ENCODE measurements at regions not wholly inside any gene's neighbourhood (a gene's known extent, or its start where the extent isn't known, plus 50 kb on each side); places are given as distances from the start of the nearest gene placed in this dataset.

GRCh38 chr5:58069846-58070245 lies 390.0 kb downstream of the PLK2 start:
- DNase-seq (ENCODE audit: low spot score): no peak

DNA sequence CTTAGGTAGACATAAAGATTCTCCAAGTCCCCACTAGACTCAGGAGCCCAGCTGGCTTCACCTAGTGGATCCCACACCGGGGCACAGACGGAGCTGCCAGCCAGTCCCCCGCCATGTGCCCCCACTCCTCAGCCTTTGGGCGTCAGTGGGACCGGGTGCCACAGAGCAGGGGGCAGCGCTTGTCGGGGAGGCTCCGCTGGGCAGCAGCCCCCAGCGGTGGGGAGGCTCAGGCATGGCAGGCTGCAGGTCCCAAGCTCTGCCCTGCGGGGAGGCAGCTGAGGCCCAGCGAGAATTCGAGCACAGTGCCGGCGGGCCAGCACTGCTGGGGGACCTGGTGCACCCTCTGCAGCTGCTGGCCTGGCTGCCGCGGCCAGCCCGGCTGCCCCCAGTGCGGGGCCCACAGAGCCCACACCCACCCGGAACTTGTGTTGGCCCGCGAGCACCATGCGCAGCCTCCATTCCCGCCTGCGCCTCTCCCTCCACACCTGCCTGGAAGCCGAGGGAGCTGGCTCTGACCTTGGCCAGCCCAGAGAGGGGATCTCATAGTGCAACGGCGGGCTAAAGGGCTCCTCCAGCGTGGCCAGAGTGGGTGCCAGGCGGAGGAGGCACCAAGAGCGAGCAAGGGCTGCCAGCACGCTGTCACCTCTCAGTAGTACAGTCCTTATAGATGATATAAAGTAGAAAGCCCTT lies 390.7 kb downstream of the PLK2 start:
- DNase-seq (ENCODE audit: low spot score): no peak

DNA sequence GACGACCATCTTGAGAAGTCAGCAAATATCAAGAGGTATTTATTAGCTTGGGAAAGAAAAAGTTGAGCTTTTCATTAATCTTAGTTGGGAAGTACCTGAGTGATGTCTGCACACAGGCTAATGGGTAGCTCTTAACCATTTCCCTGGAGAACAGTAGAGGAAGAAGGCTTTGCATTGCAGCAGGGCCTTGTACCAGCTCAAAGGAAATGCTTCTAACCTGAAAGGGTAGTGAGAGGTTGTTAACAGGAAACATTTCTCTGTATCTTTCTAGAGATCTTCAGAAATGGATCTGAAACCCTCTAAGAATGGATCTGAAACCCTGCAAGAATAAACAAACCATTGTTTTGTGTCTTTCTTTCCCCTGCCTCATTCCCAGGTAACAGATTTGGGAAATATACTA lies 393.3 kb downstream of the PLK2 start:
- DNase-seq (ENCODE audit: low spot score): no peak

DNA sequence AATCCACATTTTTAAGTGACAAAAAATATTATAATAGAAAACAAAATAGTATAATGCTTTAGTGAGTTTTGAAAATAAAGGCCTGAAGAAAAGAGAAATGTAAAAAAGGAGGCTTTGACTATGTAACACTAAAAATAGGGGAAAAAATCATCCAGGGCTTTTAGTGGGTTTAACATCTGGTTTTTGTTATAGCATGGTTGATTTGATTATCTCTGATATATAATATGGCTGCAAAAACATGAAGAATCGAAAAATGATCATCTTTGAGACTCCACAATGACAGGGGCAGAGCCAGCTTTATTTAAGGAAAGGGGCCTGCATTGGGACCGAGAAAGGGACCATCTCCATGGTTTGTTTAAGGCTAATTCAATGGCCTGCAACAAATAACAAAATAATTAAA lies 393.8 kb downstream of the PLK2 start:
- no peak for DNase-seq (ENCODE audit: low spot score)

DNA sequence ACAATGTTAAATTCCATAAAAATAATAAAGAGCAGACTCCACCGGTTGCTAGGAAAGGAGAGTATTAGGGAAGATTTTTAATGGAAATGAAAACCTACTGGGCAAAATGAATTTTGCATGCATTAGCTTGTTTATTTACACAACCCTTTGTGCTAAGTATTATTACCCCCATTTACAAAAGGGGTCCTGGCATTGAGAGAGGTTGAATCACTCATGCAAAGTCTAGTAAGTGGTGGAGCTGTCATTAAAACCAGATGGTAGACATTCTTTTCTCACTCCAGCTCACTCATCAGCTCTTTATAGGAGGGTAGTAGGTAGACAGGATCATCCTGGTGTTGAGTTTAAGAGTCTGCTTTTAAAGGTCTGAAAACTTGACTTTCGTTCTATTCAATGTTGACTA lies 395.1 kb downstream of the PLK2 start:
- no peak for DNase-seq (ENCODE audit: low spot score)

- DNase-seq (ENCODE audit: low spot score): no peak
Measured at GRCh38 chr5:58060996-58061395, 398.9 kb downstream of the PLK2 start.

DNA sequence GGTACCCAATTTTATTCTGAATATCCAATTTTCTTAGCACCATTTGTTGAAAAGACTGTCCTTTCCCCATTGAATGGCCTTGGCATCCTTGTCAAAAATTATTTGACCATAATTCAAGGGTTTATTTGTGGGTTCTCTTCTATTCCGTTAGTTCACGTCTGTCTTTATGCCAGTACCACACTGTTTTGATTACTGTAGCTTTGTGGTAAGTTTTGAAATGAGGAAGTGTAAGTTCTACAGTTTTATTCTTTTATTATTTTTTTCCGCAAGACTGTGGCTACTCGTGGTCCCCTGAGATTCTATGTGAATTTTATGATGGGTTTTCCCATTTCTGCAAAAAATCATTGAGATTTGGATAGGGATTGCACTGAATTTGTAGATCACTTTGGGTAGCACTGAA lies 402.6 kb downstream of the PLK2 start:
- DNase-seq (ENCODE audit: low spot score): no peak

GRCh38 chr5:58056546-58056945 lies 403.3 kb downstream of the PLK2 start:
- no peak for DNase-seq (ENCODE audit: low spot score)

DNA sequence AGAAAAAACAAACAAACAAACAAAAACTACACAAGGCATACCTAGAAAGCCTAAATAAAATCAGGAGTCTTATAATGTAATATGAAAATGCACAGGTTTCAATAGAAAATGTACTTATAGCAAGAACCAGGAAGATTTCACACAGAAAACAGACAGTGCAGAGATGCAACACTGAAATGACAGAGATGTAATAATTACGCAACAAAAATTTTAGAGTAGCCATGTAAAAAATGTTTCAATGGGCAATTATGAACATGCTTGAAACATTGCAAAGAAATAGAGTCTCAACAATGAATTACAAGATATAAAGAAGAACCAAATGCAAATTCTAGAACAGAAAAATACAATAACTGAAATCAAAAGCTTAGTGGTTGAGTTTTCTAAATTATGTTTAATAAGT lies 405.9 kb downstream of the PLK2 start:
- no peak for DNase-seq (ENCODE audit: low spot score)

DNA sequence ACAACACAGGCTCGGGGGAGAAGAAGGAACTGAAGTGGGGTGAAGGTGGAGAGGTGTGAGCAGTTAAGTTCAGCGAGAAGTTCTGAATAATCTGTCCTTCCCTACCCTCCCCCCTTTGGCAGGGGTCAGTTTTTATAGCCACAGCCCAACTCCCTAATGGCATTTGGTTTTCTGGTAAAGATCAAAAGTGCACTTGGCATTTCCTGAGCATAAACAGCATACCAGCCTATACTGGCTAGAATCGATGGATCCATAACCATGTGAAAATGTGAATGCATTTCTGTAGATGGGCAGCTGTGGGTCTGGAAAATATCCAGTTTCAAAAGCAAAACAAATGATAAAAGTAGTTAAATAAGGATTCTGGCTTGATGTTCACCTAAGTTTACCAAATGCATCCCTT lies 410.9 kb downstream of the PLK2 start:
- no peak for DNase-seq (ENCODE audit: low spot score)

DNA sequence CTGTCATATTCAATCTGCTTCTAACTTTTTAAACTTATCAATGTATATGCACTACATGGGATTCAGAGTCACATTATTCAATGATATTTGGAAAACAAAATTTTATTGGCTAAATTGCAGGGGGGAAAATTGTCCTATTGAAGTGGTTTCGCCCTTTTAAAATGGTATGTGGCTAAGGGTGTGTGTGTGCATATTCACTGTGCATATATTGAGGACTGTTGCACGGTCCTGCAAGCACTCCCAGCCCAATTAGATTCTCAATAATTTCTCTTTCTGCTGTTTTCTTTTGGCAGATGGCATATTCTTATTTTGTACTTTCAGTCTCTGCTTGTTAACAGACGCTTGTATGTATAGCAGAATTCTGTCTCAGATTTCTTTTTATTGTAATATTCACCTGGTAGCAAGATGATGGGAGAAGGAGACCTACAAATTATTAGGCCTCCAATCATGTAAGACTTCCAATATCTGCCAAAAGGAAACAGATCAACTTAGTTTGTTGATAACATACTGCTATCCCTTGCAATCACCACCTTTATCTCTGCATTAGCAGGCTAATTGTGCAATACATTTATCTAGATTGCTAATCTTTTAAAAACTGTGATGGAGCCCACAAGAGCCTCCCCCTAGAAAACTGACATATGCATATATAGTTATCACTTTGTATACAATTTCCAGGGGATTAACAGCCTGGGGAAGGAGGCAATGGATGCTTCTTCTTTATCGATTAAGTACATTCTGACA lies 411.5 kb downstream of the PLK2 start:
- no peak for DNase-seq (ENCODE audit: low spot score)

- no peak for DNase-seq (ENCODE audit: low spot score)
Measured at GRCh38 chr5:58046371-58046770, 413.5 kb downstream of the PLK2 start.

DNA sequence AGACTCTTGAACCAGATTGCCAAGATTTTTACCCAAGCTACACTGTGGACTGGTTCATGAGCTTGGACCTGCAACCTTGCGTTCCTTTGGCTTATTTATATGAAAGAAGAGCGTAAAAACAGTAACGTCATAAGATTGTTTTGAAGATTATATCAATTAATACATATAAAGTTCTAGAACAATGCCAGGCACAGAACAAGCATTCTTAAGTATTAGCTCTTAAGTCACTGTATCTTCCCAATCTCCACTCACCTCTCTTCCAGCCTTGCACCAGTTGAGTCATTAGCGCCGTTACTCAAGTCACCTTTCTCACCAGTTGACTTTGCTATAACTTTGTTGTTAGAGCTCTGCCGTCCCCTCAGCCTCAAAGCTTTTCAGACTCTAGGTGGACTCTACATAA lies 415.7 kb downstream of the PLK2 start:
- no peak for DNase-seq (ENCODE audit: low spot score)

- no peak for DNase-seq (ENCODE audit: low spot score)
Measured at GRCh38 chr5:58043032-58043945, 416.6 kb downstream of the PLK2 start.

DNA sequence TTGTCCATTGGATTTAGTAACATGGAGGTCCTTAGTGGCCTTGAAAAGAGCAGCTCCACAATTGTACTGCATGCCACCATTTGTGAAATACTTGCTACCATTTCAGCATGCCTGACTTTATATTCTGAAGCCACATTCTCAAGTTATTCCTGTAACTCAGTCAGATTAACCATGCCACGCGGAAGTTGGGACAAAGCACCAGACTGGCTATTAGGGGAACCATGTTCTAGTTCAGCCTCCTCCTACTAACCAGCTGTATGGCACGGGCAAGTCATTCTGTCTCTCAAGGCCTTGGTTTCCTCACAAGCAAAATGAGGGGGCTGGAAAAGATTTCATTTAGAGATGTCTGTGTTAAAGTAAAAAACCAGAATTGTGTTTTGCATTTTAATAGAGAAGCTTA lies 418.0 kb downstream of the PLK2 start:
- DNase-seq (ENCODE audit: low spot score): no peak

DNA sequence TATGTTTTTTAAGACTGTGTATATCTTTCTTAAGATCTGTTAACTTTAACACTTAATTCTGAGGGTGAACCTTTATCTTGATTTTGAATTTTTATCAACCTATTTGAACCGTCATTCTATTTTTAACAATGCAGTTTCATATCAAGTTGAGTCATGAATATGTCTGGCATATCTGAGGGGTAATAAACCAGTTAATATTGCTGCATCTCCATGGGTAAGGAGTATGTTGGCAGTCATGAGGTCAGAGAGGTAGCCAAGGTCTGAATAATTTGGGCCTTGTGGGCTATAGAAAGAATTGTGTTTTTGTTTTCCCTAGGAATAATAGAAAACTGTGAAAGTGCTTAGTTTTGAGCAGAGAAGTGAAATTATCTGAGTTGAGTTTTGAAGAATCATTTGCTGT lies 419.0 kb downstream of the PLK2 start:
- no peak for DNase-seq (ENCODE audit: low spot score)

GRCh38 chr5:58040044-58040443 lies 419.8 kb downstream of the PLK2 start:
- DNase-seq (ENCODE audit: low spot score): no peak

- DNase-seq (ENCODE audit: low spot score): no peak
Measured at GRCh38 chr5:58037899-58038298, 422.0 kb downstream of the PLK2 start.

DNA sequence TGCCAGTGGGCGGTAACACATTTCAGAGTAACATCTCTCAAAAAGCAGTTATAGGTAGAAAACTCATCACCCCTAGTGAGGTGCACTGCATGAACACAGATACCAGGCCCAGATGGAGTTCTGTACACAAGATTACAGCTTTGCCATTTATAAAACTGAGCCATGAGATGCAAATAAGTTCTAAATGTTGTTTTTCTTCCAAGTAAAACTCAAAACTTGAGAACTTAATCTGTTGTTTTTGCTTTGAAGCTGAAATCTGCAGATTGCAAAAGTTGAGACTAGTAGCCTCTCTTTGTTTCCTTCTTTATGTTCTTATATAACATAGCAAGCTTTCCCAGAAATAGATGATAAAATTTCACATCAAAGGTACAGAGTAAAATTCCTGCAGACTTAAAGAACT lies 434.1 kb downstream of the PLK2 start:
- no peak for DNase-seq (ENCODE audit: low spot score)

DNA sequence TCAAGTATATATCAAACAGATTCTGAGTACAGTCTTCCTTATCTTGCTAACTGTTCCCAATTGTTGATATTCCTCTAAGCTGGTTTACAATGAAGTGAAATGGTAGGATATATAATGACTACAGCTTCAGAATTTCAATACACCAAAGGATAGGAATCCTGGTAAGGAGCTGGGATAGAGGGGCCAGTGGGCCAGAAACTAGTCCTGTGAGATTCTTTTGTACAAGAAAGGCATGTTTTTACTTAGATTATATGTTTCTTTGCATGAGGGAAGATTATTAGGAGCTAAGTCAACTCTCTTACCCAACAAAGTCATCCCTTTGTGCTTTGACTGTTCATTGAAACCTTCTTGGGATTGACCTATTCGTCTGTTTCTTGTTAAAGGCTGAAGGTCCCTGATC lies 435.7 kb downstream of the PLK2 start:
- no peak for DNase-seq (ENCODE audit: low spot score)

DNA sequence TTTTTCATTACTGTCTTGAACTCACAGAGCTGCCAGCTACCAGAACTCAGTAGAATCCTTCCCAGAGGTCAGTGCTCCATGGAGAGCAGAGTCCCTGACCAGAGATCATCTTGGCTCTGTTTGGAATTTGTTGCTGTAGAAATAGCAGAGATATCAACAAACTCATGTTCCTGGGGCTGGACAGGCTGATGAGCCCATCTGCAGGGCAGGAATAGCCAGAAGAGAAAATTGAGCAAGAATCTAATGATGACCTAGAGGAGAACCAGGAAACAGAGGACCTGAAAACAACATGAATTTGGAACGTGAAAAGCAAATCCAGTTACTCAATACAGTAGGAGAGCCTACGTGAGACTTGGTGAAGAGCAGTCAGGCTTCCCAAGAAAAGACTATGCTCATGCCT lies 437.8 kb downstream of the PLK2 start:
- DNase-seq (ENCODE audit: low spot score): no peak

DNA sequence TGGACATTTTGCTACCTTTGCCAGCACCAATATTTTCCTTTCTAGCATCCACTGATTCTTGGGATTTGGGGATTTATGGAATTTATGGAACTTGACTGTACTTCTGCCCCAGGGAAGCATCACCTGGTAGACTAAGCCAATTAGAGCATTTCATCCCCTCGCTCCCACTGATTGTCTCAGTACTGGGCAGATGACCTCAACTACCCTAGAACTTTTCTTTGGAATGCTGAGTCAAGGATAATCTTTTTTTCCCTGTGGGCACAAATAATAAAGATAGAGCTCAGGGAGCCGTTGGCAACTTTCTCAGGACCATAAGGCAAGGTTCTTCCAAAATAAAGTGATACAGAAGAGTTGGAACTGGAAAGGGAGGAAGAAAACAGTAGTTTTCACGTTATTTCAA lies 438.4 kb downstream of the PLK2 start:
- DNase-seq (ENCODE audit: low spot score): no peak

DNA sequence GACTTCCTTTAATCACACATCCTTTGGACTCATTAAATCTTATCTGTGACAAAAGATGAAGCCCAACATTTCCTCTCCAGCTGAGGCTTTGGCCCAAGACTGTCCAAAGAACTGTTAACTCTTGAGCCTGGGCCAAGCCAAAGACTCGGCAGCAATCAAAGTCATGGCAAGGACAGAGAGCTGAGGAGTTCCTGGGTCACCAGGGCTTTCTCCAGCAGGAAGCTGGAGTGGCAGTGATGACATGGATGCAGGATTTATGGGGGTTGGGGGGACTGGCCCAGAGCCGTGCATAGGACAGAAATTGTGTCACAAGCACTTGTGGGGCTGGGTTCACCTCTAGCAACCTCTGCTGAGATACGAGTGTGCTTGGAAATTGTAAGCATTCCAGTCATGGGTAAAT lies 440.3 kb downstream of the PLK2 start:
- no peak for DNase-seq (ENCODE audit: low spot score)
